Fibroblast of skin of back (primary cell): ENCODE measurements at regions not wholly inside any gene's neighbourhood (a gene's known extent, or its start where the extent isn't known, plus 50 kb on each side); places are given as distances from the start of the nearest gene placed in this dataset.
A peak's percentile ranks its signal among the peaks of the same experiment; 100 is the strongest.
"Not testable (repeated sequence)": the region's sequence is repeated elsewhere in the genome, so short reads cannot be mapped to it uniquely, and the experiment has no call there.

Experiments used
- DNase-seq: peaks from one replicate; pipeline ENCODE4 v3.0.0-alpha.2; 2013

DNA sequence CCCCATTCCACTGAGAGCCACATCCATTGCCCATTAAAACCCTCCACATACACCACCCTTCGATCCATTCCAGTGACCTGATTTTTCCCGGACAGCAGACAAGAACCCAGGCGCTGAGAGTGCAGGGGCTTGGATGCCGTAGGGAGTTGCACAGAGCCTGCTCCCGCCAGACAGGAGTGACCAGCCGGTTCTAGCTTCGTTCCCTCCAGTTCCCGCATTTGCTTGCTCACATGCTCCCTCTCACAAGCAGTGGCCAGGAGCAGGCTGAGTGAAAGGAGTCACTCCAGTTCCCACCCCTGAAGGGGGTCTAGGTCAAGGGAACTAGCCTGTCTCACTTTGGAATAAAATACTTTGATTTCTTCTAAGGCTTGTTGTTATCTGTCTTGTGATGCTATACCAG is 119.5 kb downstream of the SKIDA1 start:
- no peak for DNase-seq

DNA sequence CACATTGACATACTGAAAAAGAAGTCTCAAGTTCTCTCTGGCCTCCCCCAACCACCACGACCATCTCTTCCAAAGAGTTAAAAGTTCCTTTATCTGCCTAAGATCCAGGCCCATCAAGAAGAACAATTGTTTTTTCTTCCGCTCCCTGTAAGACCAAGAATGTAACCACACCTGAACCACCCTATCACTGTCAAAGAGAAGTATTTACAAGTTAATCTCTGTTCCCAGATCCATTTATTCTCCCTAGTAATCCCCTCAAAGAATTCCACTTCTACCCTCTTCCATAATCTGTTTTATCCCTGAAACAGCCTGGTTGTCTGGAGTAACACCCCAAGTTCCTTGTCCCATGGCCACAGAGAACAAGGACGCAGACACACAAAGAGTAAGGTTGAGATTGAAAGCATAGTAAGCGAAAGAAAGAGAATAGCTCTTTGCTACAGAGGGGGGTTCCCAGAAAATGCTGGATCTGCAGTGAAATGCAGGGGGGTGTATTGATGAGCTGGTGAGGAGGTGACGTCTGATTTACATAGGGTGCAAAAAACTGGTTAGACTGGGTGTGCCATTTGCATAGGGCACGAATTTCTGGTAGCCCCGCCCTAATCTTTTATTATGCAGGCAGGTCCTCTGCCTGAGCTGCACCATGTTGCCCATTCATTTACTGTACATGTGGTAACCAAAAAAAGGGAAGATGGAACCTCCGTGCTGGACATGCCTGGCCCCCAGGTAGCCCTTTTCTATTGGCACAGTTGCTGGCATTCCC is 122.0 kb downstream of the SKIDA1 start:
- DNase-seq = no peak

DNA sequence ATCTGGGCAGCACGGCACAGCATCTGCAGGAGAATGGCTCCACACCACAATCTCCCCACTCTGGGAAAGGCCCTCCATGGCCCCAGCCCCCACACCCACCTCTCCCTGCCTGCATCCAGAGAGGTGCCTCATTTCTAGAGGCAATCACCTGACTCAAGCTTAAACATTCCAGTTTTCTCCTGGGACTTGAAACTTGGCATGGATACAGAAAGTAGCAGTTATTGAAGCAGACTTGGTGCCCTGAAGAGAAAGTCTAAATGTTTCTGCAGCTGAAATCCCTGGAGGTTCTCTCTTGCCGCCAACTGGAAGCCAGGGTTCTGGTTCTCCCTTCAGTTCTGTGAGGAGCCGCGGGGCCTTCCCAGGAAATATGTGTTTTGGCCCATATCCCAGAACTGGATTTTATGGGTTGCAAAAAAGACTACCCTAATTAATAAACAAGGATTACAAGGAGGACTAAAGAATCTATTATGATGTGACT is 122.8 kb downstream of the SKIDA1 start:
- peak; percentile 74 for DNase-seq

DNA sequence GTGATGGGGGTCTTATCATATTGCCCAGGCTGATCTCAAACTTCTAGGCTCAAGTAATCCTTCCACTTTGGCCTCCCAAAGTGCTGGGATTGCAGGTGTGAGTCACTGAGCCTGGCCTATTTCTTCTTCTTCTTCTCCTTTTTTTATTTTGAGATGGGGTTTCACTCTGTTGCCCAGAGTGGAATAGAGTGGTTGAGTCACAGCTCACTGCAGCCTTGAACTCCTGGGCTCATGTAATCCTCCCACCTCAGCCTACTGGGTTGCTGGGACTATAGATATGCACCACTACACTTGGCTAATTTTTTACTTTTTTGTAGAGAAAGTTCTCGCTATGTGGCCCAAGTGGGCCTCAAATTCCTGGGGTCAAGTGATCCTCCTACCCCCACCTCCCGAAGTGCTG is 124.3 kb downstream of the SKIDA1 start:
- peak; percentile 52 for DNase-seq

DNA sequence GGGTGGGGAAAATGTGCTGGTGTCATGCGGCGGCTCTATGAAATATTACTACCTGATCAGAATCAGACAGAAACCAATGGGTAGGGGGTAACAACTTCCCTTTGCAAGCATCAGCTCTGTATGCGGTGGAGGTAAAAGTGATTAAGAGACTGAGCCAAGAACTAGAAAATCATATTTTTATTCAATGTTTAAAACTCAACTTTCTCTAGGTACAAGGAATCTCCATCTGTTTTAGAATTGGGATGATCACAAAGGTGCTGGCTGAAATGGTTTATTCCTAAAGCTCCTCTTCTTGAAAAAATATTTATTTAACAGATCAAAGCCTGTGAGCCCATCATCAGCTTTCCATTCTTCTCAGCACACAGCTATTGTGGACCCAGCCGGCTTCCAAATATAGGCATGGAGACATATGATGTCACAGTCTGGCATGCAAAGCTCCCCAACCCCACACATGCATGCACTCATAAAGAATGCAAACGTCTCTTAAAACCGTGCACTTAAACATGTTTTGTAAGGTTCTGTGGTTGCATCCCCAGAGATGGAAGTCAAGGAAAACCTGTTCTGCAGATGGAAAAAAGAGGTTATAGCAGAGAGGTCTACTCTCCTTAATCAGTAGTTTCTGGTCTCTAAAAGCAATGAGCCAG is 126.0 kb downstream of the SKIDA1 start:
- DNase-seq = peak; percentile 99

DNA sequence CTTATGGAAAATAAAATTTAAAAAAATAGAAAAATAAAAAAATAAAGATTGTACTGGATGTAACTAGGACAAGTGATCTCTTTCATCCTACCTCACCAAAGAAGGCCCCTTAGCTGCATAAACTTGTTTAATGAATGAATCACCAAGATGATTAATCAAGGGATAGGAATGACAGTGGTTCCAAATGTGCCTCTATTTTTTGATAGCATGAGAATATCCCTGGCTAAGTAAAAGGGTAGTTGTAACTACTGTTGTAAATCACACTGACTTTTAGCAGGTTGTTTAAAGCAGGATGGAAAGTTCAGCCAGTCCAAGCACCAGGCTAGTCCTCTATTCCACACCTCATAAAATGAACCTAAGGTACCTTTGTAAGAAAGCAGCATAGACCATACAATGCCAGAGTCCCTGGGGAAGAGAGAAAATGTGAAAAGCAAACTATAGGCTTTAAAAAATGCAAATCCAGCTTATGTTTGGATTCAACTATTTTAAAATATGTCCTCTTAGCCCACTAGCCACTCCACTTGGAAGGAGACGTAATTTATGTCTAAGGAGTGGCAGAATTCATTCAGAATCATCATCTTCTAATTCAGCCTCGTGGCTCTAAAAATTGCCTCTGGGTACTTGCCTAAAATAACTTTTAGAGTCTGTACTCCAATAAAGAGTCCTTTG is 126.8 kb downstream of the SKIDA1 start:
- DNase-seq = peak; percentile 92

DNA sequence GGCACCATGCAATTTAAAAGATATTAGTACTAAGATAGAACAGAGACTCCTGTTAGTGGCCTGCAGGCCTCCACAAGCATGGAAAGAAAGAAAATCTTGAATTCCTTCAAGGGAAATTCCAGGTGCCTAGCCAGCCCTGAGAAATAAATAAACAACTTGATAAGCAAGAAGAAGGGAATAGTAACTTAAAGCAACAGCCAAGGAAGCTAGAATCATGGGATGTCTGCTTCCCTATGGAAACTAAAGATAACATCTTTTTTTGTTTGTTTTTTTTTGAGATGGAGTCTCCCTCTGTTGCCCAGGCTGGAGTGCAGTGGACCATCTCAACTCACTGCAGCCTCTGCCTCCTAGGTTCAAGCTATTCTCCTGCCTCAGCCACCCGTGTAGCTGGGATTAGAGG is 128.6 kb downstream of the SKIDA1 start:
- DNase-seq = no peak

DNA sequence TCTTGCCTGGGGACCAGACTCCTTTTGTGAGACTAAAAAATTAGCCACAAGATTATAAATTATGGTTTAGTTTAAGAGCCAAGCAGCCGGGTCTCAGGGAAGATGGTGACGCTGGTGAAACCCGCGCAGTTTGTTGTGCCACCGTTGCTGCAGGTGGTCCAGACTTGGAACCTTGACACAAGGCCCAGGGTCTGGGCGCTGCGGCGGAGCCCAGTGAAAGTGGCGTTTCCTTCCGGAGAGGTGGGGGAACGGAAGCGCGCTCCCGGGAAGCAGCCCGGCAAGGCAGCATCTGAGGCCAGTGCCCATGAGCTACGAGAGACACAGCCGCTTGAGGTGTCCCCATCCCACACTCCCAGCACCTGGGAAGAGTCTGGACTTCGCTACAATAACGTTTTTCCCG is 131.6 kb downstream of the SKIDA1 start:
- DNase-seq = no peak

DNA sequence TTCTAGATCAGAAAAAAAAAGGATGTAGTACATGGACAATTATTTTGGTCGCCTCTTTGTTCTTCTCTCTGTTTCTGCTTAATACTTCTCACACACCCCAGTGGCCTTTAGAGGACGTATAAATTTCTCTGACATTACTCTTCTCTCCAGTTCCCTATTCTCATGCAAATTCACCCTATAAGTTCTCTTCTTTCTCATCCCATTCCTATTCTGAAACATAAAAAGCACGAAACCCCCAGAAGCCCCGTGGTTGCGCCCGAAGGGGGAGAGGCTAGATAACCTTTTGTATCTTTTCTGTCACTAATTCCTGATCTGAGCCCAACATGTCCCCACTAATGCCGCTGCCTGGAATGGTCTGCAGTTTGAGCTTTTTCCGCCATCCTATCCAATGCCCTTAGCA is 136.9 kb downstream of the SKIDA1 start:
- no peak for DNase-seq

DNA sequence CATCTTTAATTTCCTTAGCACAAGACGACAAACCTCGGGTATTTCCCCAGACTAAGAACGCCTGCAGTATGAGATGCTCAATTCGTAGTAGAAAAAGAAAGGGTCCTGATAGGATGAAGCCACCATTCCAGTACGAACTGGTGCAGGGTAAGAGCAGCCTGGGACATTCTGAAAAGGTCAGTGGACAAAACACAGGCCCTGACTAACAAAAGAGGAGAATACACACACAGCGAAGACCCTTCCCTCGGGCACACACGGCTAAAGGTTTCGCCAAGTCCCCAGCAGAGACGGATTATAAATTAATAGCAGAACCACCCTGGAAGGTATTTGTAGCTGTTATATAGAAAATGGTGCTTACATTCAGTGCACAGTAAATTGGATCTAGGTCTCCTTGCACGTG is 137.6 kb downstream of the SKIDA1 start:
- DNase-seq = no peak

DNA sequence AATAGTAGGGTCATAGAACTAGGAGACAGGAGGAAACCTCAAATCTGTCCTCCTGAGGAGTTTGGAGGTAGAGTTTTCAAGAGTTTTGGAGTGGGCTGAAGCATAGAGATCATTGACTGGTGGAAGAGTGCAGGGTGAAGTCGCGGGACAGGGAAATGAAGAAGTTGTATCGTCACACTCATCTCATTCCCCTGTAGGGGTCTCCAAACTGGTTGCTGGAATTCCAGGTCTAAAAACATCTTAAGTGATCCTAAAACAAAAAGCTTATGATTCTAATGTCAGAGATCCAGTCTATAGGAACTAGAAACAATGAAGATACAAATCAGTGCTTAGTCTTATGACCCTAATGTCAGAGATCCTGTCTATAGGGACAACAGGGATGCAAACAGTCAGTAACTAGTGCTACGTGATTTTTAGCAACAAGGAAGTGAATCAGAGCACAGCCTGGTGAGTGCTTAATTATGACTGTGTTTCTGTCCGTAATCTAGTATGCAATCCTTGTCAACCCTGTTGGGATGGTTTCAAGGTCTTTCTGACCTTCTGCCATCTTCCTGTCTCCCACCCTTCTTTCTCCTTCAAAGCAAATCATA is 139.4 kb downstream of the SKIDA1 start:
- no peak for DNase-seq

DNA sequence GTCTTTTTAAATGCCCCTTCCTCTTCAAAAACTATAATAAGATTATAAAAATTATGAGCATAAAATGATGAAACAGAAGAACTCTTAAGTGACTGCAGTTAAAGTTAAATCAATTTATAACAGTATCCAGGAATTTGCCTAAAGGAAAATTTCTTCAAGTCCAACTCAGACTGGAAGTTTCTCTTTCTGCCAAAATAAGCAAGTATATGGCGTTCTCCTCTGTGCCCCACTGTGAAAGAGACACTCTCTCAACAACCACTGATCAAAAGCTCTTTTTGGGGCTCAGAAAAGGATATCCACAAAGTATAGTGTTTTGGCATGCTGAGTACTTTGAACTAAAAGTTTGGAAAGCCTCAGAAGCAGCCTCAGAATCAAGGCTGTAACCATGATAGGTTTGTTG is 139.9 kb downstream of the SKIDA1 start:
- no peak for DNase-seq

DNA sequence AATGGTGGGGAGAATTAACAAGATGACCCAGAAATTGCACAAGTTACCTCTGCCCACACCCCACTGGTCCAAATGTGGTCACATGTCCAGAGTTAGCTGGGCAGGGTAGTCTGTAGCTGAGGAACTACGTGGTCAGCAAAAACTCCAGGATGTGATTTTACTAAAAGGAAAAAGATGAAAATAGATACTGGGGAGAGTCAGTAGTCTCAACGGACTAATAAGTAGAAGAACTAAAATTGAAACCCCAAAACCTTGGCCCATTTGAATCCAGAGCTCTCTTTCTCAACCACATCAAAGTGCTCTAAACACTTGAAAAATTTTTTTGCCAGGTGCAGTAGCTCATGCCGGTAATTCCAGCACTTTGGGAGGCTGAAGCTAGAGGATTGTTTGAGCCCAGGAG is 146.3 kb downstream of the SKIDA1 start:
- no peak for DNase-seq

DNA sequence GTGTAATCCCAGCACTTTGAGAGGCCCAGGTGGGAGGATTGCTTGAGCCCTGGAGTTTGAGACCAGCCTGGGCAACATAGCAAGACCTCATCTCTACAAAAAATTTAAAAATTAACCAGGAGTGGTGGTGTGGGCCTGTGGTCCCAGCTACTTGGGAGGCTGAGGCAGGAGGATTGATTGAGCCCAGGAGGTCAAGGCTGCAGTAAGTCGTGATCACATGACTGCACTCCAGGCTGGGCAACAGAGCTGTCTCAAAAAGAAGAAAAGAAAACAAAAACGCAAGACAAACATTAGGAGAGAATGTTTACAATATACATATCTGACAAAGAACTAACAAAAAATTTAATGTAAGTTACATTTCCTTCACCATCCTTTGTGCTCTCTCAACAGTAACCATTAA is 150.2 kb downstream of the SKIDA1 start:
- not testable (repeated sequence) for DNase-seq

DNA sequence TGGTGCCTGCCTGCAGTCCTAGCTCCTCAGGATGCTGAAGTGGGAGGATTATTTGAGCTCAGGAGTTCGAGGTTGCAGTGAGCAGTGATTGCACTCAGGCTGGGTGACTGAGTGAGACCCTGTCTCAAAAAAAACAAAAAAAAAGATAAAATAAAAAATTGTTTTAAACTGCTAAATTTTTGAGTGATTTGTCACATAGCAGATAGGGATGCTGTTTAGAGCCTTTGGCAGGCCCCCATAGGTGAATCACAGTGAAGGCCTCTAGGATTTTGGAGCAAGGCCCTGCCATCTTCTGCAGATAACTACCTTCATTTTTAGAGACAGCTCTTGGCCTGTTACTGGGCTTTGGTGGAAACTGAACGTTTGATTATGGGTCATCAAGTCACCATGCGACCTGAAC is 151.6 kb downstream of the SKIDA1 start:
- DNase-seq = not testable (repeated sequence)

DNA sequence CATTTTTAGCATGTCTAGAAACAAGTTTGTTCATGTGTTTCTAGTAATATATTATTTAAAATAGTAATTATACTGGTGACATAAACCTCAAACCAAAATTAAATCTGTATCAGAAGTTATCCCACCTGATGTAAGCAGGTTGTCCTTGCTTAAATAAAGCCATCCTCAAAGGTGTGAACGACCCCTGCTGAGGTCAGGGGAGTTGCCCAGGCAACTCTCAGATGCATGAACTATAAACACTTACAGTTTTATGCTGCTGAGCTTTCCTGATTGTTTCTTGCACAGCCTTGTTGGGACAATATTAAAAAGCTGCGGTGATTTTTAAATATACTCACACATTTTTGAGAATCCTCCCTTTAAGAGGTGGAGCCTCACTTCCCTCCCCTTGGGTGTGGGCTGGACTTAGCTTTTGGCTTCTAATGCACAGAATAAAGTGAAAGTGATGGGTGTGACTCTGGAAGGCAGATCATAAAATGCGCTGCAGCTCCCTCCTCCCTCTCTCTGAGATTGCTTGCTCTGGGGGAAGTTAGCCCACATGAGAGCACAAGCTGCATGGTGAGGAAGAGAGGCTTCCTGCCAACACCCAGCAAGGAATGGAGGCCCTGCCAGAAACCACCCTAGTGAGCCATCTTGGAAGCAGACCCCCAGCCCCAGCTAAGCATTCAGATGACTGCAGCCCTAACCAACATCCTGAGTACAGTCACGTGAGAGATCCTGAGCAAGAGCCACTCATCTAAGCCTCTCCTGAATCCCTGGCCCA is 152.7 kb downstream of the SKIDA1 start:
- DNase-seq = peak; percentile 93

DNA sequence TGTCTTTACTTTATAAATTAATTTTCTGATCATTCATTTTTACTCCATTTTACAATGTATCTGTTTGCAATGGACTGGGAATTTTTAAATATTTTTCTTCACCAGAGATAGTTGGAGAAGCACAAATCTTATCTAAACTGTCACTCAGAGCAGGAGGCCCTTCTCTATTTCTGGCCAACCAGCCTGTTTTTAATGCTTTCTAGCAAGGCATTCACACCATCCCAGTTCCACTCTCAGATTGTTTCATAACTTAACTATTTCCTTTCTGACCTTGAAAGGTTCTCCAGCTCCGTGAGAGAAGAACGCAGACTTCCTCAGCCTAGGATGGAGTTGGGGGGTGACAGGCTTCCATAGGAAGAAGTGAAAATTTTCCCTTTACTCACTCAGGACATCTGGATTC is 155.8 kb downstream of the SKIDA1 start:
- peak; percentile 67 for DNase-seq

DNA sequence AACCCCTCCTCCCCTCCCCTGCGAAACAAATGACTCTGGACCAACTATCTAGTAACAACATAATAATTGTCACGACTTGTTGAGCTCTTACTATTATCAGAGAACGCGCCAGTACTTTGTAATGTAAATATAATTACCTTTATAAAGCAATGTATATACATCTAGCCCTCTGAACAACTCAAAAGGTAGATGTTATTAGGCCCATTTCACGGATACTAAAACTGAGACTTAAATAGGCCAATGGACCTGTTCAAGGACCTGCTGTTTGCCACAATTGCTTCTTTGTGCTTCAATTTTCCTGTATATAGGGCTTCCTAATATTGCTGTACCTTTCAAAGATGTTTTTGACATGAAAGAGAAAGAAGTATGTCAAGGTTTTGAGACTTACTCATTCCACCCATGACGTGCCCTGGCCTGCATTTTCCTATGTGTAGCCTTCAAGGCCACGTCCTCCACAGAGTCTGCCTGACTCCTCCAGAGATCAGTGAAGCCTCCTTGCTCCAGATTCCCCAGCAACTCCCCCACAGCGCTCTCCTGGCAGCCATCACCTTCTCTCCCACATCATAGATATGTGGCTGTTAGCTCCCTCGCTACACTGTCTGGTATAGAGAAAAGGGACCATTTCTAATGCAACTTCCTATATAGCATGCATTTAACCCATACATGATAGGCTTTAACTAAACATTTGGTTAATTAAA is 156.6 kb downstream of the SKIDA1 start:
- DNase-seq = no peak

DNA sequence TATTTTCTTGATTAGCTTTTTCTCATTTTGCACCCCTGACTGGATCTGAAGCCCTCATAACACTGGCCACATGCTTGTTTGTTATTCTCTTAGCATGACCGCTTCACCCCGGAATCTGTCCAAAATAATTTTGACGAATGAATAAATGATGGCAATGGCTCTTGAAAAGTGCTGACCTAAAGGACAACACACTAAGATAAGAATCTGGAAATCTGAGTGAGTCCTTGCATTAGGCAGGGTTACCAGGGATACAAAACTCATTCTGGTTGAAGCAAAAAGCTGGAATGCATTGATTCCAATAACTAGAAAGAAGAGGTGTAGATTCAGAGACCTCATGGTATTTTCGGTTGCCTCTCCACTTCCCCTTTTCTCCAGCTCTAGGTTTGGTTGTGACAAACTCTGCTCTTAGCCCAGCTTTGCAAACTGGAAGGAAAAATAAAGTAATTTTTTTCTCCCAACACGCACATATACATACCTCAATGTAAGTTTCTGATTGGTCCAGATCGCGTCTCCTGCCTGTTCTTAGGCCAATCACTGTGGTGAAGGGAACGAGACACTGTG is 157.4 kb downstream of the SKIDA1 start:
- DNase-seq = no peak

DNA sequence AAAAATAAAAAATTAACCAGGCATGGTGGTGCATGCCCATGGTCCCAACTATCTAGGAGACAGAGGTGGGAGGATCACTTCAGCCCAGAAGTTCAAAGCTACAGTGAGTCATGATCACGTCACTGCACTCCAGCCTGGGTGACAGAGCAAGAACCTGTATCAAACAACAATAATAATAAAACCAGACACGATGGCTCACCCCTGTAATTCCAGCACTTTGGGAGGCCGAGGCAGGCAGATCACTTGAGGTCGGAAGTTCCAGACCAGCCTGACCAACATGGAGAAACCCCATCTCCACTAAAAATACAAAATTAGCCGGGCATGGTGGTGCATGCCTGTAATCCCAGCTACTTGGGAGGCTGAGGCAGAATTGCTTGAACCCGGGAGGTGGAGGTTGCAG is 159.4 kb downstream of the SKIDA1 start:
- peak; percentile 81 for DNase-seq
